ENCODE measurements at regions not wholly inside any gene's neighbourhood (a gene's known extent, or its start where the extent isn't known, plus 50 kb on each side); places are given as distances from the start of the nearest gene placed in this dataset.

- TF ChIP-seq, protein P1, sequence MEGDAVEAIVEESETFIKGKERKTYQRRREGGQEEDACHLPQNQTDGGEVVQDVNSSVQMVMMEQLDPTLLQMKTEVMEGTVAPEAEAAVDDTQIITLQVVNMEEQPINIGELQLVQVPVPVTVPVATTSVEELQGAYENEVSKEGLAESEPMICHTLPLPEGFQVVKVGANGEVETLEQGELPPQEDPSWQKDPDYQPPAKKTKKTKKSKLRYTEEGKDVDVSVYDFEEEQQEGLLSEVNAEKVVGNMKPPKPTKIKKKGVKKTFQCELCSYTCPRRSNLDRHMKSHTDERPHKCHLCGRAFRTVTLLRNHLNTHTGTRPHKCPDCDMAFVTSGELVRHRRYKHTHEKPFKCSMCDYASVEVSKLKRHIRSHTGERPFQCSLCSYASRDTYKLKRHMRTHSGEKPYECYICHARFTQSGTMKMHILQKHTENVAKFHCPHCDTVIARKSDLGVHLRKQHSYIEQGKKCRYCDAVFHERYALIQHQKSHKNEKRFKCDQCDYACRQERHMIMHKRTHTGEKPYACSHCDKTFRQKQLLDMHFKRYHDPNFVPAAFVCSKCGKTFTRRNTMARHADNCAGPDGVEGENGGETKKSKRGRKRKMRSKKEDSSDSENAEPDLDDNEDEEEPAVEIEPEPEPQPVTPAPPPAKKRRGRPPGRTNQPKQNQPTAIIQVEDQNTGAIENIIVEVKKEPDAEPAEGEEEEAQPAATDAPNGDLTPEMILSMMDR (IDR thresholded peaks at IDR 0.05): no peak
- no peak for TF ChIP-seq POLR2A (IDR thresholded peaks at IDR 0.05)
These were observed 389.1 kb downstream of the HTR1B start for GRCh38 chr6:77074037-77074713.

Data from Peyer's patch (tissue), 4 donors.